ENCODE measurements at regions not wholly inside any gene's neighbourhood (a gene's known extent, or its start where the extent isn't known, plus 50 kb on each side); places are given as distances from the start of the nearest gene placed in this dataset.
"Not testable (repeated sequence)": the region's sequence is repeated elsewhere in the genome, so short reads cannot be mapped to it uniquely, and the experiment has no call there.

GRCh38 chr1:194069168-194069830 lies 882.9 kb upstream of the B3GALT2 start:
- no peak for DNase-seq (ENCODE audit: extremely low read depth, low read depth, low spot score)

GRCh38 chr1:194068446-194069167 lies 882.2 kb upstream of the B3GALT2 start:
- DNase-seq (ENCODE audit: extremely low read depth, low read depth, low spot score) = no peak

- no peak for DNase-seq (ENCODE audit: extremely low read depth, low read depth, low spot score)
Measured at GRCh38 chr1:194067772-194068171, 881.4 kb upstream of the B3GALT2 start.

- DNase-seq (ENCODE audit: extremely low read depth, low read depth, low spot score) = peak; percentile 25
Measured at GRCh38 chr1:194062962-194063361, 876.5 kb upstream of the B3GALT2 start.

- DNase-seq (ENCODE audit: extremely low read depth, low read depth, low spot score) = peak; percentile 29
Measured at GRCh38 chr1:194062526-194062925, 876.1 kb upstream of the B3GALT2 start.

- no peak for DNase-seq (ENCODE audit: extremely low read depth, low read depth, low spot score)
Measured at GRCh38 chr1:194060481-194060880, 874.1 kb upstream of the B3GALT2 start.

GRCh38 chr1:194058268-194058667 lies 871.9 kb upstream of the B3GALT2 start:
- DNase-seq (ENCODE audit: extremely low read depth, low read depth, low spot score) = not testable (repeated sequence)

- no peak for DNase-seq (ENCODE audit: extremely low read depth, low read depth, low spot score)
Measured at GRCh38 chr1:194056169-194056568, 869.8 kb upstream of the B3GALT2 start.

- no peak for DNase-seq (ENCODE audit: extremely low read depth, low read depth, low spot score)
Measured at GRCh38 chr1:194055536-194055935, 869.1 kb upstream of the B3GALT2 start.

- DNase-seq (ENCODE audit: extremely low read depth, low read depth, low spot score) = no peak
Measured at GRCh38 chr1:194052514-194053338, 866.3 kb upstream of the B3GALT2 start.

GRCh38 chr1:194047921-194048320 lies 861.5 kb upstream of the B3GALT2 start:
- no peak for DNase-seq (ENCODE audit: extremely low read depth, low read depth, low spot score)

GRCh38 chr1:194047206-194047605 lies 860.8 kb upstream of the B3GALT2 start:
- DNase-seq (ENCODE audit: extremely low read depth, low read depth, low spot score) = no peak

GRCh38 chr1:194045416-194045815 lies 859.0 kb upstream of the B3GALT2 start:
- DNase-seq (ENCODE audit: extremely low read depth, low read depth, low spot score) = no peak

- DNase-seq (ENCODE audit: extremely low read depth, low read depth, low spot score) = no peak
Measured at GRCh38 chr1:194044892-194045291, 858.5 kb upstream of the B3GALT2 start.

- DNase-seq (ENCODE audit: extremely low read depth, low read depth, low spot score) = no peak
Measured at GRCh38 chr1:194043984-194044755, 857.8 kb upstream of the B3GALT2 start.

- DNase-seq (ENCODE audit: extremely low read depth, low read depth, low spot score) = no peak
Measured at GRCh38 chr1:194042736-194043135, 856.3 kb upstream of the B3GALT2 start.

- no peak for DNase-seq (ENCODE audit: extremely low read depth, low read depth, low spot score)
Measured at GRCh38 chr1:194040496-194040895, 854.1 kb upstream of the B3GALT2 start.

- no peak for DNase-seq (ENCODE audit: extremely low read depth, low read depth, low spot score)
Measured at GRCh38 chr1:194039578-194039977, 853.2 kb upstream of the B3GALT2 start.

- DNase-seq (ENCODE audit: extremely low read depth, low read depth, low spot score) = no peak
Measured at GRCh38 chr1:194033646-194034045, 847.2 kb upstream of the B3GALT2 start.

- no peak for DNase-seq (ENCODE audit: extremely low read depth, low read depth, low spot score)
Measured at GRCh38 chr1:194028002-194028401, 841.6 kb upstream of the B3GALT2 start.

GRCh38 chr1:194026422-194026821 lies 840.0 kb upstream of the B3GALT2 start:
- DNase-seq (ENCODE audit: extremely low read depth, low read depth, low spot score) = no peak

All from glomerular endothelial cell (primary cell).